NCI-H1105 treated with DMSO at 0.1 percent for 48 hours (cell line): ENCODE measurements at regions not wholly inside any gene's neighbourhood (a gene's known extent, or its start where the extent isn't known, plus 50 kb on each side); places are given as distances from the start of the nearest gene placed in this dataset.

Source experiments
- DNase-seq: peaks from one replicate; lab custom pipeline; 2025; lab: John Stamatoyannopoulos, UW

- no peak for DNase-seq
These were observed 142.5 kb upstream of the TNS3 start for GRCh38 chr7:47724335-47724982.

DNA sequence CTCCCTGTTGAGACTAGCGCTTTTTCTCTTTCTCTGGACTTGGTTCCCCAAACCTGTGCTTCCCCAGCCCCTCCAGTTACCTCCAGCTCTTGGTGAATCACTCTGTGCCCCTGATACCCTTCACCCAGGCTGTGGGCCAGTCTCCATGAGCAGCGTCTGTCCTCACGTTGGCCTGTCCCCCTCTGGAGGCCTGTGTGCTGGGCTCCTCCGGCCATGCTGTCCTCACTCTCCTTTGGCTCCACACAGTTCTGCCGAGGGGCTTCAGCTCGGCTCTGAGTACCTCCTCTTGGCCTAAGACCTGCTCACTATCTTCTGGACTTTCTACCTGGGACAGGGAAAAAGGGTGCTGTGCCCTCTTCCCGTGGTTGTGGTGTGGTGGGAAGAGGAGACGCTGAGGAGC is 140.2 kb upstream of the TNS3 start:
- no peak for DNase-seq

DNA sequence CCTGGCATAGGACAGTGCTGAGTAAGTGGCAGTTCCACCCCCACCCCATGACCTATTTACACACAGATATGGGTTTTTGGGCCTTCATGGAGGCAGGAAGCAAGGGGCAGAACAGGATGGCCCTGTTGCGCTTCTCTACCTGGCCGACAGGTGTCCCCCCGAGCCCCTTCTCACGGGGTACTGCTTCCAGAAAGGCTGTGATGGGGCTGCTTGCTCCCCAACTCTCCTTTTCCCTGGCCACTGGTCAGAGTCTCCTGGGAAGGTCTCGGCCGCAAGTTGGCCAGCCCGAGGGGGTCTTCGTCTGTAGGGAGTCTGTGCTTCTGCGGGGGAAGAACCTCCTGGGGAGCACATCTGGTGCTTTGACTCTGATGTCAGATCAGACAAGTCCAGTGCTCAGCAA is 139.8 kb upstream of the TNS3 start:
- no peak for DNase-seq

- DNase-seq, result no peak
These were observed 139.0 kb upstream of the TNS3 start for GRCh38 chr7:47720907-47721244.

DNA sequence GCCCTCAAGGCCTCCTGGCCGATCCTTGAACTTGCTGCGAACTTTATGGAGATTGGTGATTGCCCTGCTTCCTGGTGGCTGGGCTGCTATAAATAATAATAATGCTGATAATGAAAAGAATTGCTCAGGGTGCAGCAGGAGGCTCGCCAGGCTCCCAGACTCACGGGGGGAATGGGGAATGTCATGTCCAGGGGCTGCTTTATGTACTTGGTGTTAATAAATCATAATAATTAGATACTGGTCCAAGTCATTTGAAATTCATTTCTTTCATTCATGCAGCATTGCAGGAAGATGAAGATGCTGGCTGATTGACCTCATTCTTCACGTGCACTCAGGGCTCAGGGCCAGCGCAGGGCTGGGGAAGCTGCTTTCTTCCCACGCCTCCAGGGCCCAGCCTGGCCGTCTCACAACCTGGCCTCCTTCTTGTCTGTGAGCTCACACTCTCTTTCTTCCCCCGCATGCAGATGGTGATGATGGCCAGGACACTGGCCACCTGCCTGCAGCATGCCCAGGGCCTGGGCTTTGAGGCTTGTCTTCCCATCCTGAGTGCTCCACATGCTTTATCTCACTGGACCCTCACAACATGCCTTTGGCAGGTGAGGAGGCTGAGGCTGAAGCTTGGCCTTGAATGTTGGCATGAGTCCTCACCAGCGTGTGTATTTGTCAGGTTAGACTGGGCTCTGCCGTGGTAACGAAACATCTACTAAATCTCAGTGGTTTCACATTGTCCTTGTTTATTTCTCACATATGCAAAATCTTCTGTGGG is 138.4 kb upstream of the TNS3 start:
- no peak for DNase-seq

DNA sequence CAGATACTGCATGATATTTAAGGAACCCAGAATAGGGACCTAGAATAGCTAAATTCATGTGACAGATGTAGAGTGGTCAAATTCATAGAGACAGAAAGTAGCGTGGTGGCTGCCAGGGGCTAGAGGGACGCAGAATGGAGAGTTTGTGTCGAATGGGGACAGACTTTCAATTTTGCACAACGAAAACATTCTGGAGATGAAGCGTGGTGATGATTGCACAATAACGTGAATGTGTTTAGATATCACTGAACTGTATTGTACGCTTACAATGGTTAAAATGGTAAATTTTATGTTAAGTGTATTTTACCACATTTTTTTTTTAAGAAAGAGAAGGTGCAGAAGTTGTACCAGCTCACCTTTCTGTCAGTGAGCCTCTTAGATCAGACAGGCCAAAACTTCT is 137.8 kb upstream of the TNS3 start:
- no peak for DNase-seq

DNA sequence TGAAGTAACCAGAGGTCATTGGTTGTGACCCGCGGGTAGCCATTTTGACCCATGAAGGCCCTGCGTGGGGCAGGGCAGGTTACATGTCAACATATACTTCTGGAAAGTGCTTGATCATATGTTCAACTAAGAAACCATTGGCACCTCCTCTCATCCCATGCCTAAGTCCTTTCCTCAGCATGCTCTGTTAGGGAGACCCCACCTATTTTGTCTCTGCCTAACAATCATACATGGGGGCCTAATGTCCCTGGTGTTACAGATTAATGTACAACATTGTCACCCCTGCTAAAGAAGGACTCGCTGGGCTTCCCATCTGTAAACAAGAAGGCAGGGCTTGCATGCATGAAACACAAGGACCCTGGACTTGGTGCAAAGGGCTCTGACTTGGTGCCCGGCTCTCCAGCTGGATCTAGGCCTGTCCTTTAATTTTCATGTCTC is 133.7 kb upstream of the TNS3 start:
- DNase-seq, result no peak

DNA sequence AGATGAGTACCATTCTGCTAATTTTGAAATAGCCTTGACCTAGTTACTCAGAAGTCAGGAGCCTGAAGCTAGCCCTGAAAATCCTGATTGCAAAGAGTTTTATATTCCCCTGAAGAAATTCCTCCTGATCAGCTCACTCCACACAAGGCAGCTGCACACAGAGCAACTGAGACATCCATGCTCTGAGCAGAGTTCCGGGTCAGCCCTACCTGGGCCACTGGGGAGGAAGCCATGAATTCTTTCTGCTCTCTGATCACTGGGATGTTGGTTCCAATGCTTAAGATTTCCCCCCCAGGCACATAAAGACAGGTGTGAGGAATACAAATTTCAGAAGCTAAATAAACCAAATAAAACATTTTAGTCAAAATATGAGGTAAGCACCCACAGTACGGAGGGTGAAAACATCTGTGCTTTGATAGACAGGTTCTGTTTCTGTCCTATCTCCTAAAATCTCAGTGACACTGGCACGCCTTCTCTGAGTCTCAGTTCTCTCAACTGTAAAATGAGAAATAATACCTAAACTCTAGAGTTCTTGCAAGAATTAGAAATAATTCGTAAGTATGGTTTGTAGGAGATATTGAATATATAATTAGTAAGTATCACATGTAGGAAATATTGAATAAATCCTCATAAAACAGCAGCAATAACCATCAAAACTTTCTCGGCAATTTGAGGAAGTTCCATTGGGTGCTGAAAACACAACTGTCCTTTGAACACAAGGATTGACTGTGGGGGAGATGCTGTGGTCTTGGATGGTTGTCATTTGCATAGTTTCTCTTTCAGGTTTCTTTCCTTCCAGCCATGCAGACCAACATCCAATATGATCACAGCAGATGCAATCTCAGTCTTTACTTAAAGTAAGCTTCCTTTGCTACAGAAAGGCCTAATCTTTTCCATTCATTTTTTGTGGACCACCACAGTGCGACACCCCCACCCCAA is 133.0 kb upstream of the TNS3 start:
- DNase-seq, result no peak

GRCh38 chr7:47713595-47713994 is 131.7 kb upstream of the TNS3 start:
- no peak for DNase-seq

GRCh38 chr7:47712416-47712815 is 130.5 kb upstream of the TNS3 start:
- no peak for DNase-seq

DNA sequence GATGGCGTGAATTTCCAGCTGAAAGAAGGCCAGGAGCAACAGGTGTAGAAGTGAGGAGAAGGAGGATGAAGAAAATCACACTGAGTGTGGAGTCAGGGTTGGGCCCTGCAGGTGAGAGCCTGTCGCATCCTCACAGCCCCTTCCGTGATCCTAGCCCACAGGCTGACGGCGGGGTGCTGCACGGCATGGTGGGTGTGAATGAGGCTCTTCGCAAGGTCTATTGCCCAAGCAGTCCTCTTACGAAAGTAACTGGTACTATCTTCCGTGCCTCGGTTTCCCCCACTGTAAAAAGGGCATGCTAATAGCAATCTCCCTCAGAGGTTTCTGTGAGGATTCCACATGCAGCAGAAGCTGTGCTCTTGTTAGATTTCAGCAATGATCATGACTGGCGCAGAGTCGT is 129.9 kb upstream of the TNS3 start:
- DNase-seq, result no peak

GRCh38 chr7:47710201-47710935 is 128.5 kb upstream of the TNS3 start:
- no peak for DNase-seq

GRCh38 chr7:47709451-47709850 is 127.5 kb upstream of the TNS3 start:
- no peak for DNase-seq

DNA sequence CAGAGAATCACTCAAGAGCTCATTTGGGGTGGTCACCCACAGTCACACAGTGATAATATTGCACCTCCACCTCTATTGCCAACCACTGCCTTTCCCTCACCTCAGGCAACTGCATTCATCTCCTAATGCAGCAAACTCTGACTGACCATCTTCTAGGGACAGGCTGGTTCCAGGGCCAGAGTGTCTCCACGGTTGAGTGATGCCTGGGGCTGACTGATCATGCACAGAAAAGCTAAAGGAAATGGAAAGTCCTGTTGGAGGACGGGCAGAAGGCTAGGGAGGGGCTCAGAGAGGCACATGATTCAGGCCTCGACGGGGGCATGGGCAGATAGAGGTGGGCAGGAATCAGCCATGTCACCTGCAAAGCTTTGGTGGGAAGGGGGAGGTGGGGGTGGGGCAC is 127.1 kb upstream of the TNS3 start:
- DNase-seq, result no peak

DNA sequence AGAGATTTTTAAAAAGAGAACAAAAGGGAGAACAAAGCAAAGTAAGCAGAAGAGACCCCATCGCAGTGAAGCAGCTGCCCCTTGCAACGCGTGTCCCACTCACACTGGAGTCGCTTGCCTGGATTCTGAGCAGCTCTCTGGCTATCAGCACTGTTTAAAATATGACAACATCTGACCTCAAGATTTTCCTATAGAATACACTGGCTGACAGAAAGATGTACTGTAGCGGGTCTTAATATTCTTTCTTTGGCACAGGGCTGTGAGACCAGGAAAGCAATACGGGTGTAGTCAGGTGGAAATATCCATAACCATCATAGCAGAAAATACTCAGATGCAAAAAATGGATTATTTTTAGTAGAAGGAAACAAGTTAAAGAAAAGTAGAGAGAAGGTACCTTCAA is 125.7 kb upstream of the TNS3 start:
- DNase-seq, result no peak

DNA sequence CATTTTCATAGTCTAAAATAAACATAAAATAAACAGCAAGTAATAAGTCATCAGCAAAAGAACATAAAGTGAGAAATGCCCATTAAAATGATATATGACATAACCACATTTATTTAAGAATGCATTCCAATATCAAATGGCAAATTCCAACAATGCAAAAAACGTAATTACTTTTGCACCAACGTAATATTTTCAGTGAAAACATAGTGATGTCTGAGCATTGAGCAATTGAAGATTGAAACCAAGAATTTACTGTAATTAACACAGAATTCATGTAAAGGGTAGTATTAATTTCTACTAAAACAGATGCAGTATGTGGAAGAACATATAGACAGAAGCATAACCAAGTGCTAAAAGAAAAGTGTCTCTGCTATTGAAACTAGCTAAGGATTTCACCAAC is 123.0 kb upstream of the TNS3 start:
- DNase-seq, result no peak

DNA sequence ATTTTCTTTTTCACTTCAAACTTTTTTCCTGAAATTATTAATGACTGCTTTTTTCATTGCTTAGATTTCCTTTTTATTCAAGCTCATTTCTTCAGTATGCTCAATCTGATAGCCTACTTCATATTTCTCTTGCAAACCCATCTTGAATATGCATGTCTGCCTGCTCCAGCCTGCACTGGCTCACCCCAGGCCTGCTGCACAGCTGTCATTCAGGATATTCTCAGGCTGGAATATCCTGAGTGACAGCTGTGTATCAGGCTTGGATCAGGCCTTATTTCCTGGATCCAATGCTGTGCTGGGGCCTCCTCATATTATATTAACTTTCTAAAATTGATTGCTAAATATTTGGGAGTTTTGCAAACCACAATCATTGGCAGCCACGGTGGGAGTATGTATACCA is 120.2 kb upstream of the TNS3 start:
- no peak for DNase-seq

- DNase-seq, result no peak
These were observed 116.5 kb upstream of the TNS3 start for GRCh38 chr7:47698386-47698785.

DNA sequence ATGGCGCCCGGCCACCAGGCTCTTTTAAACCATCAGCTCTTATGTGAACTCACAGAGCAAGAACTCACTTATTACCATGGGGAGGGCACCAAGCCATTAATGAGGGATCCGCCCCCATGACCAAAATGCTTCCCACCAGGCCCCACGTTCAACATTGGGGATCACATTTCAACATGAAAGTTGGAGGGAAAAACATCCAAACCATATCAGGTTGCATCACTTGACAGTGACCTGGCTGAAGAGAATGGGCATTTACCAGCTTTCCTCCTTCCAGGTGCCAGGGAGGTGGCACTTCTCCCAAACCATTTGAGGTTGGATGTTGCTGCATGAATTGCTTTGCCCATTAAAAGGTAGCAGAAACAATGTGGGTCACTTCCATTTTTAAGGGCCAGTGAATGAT is 115.6 kb upstream of the TNS3 start:
- no peak for DNase-seq

- DNase-seq, result no peak
These were observed 114.3 kb upstream of the TNS3 start for GRCh38 chr7:47696152-47696710.

GRCh38 chr7:47693216-47693615 is 111.3 kb upstream of the TNS3 start:
- DNase-seq, result no peak

GRCh38 chr7:47691988-47692387 is 110.1 kb upstream of the TNS3 start:
- DNase-seq, result no peak
